DOHH2 (cell line): ENCODE measurements at regions not wholly inside any gene's neighbourhood (a gene's known extent, or its start where the extent isn't known, plus 50 kb on each side); places are given as distances from the start of the nearest gene placed in this dataset.

Experiments
- EZH2phosphoT487 ChIP-seq: fragments of 200-600 bp; sonication (generic); IDR thresholded peaks from 2 replicates; pipeline ENCODE4 v1.6.1; 2017; ENCODE audit warnings: borderline replicate concordance, mild to moderate bottlenecking, antibody characterized with exemption, low read length, moderate library complexity, mixed read lengths
- TF ChIP-seq, protein P1 (sequence below): fragments of 200-600 bp; sonication (generic); IDR thresholded peaks from one replicate; pipeline ENCODE4 v1.5.1; 2014; ENCODE audit warnings: antibody characterized with exemption, mild to moderate bottlenecking, low read depth, low read length; ENCODE audit not compliant: poor library complexity, severe bottlenecking

DNA sequence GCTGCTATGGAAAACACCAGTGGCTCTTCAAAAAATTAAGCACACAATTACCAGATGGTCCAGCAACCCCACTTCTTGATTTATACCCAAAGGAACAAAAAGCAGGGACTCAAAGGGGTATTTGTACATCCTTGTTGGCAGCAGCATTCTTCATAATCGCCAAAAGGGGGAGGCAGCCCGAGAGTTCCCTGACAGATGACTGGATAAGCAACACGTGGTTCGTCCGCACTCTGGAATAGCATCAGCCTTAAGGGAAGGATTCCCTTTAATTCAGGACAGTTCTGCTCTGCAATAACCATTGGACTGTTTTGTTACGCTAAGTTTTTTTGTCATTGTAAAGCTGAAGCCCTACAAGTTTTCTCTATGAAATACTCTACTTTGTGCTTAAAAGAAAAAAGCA is 76.7 kb upstream of the TWIST2 start:
- TF ChIP-seq, protein P1, sequence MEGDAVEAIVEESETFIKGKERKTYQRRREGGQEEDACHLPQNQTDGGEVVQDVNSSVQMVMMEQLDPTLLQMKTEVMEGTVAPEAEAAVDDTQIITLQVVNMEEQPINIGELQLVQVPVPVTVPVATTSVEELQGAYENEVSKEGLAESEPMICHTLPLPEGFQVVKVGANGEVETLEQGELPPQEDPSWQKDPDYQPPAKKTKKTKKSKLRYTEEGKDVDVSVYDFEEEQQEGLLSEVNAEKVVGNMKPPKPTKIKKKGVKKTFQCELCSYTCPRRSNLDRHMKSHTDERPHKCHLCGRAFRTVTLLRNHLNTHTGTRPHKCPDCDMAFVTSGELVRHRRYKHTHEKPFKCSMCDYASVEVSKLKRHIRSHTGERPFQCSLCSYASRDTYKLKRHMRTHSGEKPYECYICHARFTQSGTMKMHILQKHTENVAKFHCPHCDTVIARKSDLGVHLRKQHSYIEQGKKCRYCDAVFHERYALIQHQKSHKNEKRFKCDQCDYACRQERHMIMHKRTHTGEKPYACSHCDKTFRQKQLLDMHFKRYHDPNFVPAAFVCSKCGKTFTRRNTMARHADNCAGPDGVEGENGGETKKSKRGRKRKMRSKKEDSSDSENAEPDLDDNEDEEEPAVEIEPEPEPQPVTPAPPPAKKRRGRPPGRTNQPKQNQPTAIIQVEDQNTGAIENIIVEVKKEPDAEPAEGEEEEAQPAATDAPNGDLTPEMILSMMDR = no peak
- TF ChIP-seq EZH2phosphoT487 = no peak
